Thoracic aorta (tissue), 2 donors: ENCODE measurements at regions not wholly inside any gene's neighbourhood (a gene's known extent, or its start where the extent isn't known, plus 50 kb on each side); places are given as distances from the start of the nearest gene placed in this dataset.

Experiments used
- ATAC-seq: fragments of 150-250 bp; one replicate; pipeline ENCODE4 v1.8.0; 2017; ENCODE audit warnings: low read depth; ENCODE audit not compliant: insufficient number of reproducible peaks, low FRiP score
- DNase-seq: peaks from one replicate; pipeline ENCODE4 v3.0.0-alpha.2; 2020; ENCODE audit warnings: low spot score
- H3K27ac ChIP-seq, 2 donors: fragments of 200-600 bp; sonication (generic); 1 replicate in 1 of 2; 2 replicates in 1 of 2; pipeline ENCODE4 v1.5.1; 2016; ENCODE audit warnings: mild to moderate bottlenecking in 2 of 2, moderate library complexity in 2 of 2
- H3K27me3 ChIP-seq: fragments of 200-600 bp; sonication (generic); replicated peaks from 2 replicates; pipeline ENCODE4 v1.6.0; 2016; ENCODE audit warnings: mild to moderate bottlenecking; ENCODE audit not compliant: insufficient read depth
- H3K36me3 ChIP-seq: fragments of 200-600 bp; sonication (generic); one replicate; pipeline ENCODE4 v1.5.1; 2016
- H3K4me1 ChIP-seq, 2 donors: fragments of 200-600 bp; sonication (generic); 1 replicate in 1 of 2; 2 replicates in 1 of 2; pipeline versions ENCODE4 v1.5.1 to v1.6.0; 2016; ENCODE audit warnings: low read depth in 2 of 2, mild to moderate bottlenecking in 1 of 2; ENCODE audit not compliant: control insufficient read depth in 1 of 2
- H3K4me3 ChIP-seq: fragments of 200-600 bp; sonication (generic); 2 replicates; pipeline ENCODE4 v1.5.1; 2016; ENCODE audit warnings: mild to moderate bottlenecking
- H3K9me3 ChIP-seq: fragments of 200-600 bp; sonication (generic); 2 replicates; pipeline ENCODE4 v1.5.1; 2016
- CTCF ChIP-seq: fragments of 200-600 bp; sonication (generic); IDR thresholded peaks from one replicate; pipeline ENCODE4 v1.5.1; 2019; ENCODE audit warnings: antibody characterized with exemption

- Histone ChIP-seq H3K27me3 (no peaks in the 10 kb centered on the region), H3K4me1 (no peaks in the 10 kb centered on the region), H3K36me3 (no peaks in the 10 kb centered on the region), H3K9me3 (no peaks in the 10 kb centered on the region), H3K27ac (no peak overlapping the region), H3K4me3 (no peak overlapping the region)
- TF ChIP-seq CTCF, result no peak
- no peak for DNase-seq
- ATAC-seq, result no peak
Observed at GRCh38 chr4:66439508-66439907, 769.2 kb upstream of the EPHA5 start.

GRCh38 chr4:66433706-66434105 lies 763.4 kb upstream of the EPHA5 start:
- no peak for DNase-seq
- no peak for TF ChIP-seq CTCF
- Histone ChIP-seq H3K4me1 (no peaks in the 10 kb centered on the region), H3K9me3 (no peaks in the 10 kb centered on the region), H3K27ac (no peak overlapping the region), H3K27me3 (no peaks in the 10 kb centered on the region), H3K36me3 (no peaks in the 10 kb centered on the region), H3K4me3 (no peak overlapping the region)
- ATAC-seq, result no peak

- no peak for ATAC-seq
- Histone ChIP-seq H3K4me3 (no peak overlapping the region), H3K27me3 (no peaks in the 10 kb centered on the region)
Observed at GRCh38 chr4:66430856-66431255, 760.6 kb upstream of the EPHA5 start.

GRCh38 chr4:66429276-66429675 lies 759.0 kb upstream of the EPHA5 start:
- H3K4me3 ChIP-seq, result no peak overlapping the region
- TF ChIP-seq CTCF, result no peak
- no peaks in the 10 kb centered on the region for H3K36me3 ChIP-seq

More at GRCh38 chr4:66430856-66431255, 760.6 kb upstream of the EPHA5 start:
- no peak for DNase-seq
- no peaks in the 10 kb centered on the region for H3K4me1 ChIP-seq
- no peaks in the 10 kb centered on the region for H3K9me3 ChIP-seq
- TF ChIP-seq CTCF, result no peak
- H3K36me3 ChIP-seq, result no peaks in the 10 kb centered on the region
- H3K27ac ChIP-seq, result no peak overlapping the region

GRCh38 chr4:66416425-66416824 lies 746.1 kb upstream of the EPHA5 start:
- no peak for ATAC-seq
- Histone ChIP-seq H3K9me3 (no peaks in the 10 kb centered on the region), H3K4me3 (no peak overlapping the region), H3K4me1 (no peaks in the 10 kb centered on the region), H3K27ac (no peak overlapping the region), H3K36me3 (no peaks in the 10 kb centered on the region), H3K27me3 (no peaks in the 10 kb centered on the region)
- no peak for TF ChIP-seq CTCF
- DNase-seq, result no peak

More at GRCh38 chr4:66429276-66429675, 759.0 kb upstream of the EPHA5 start:
- Histone ChIP-seq H3K9me3 (no peaks in the 10 kb centered on the region), H3K27me3 (no peaks in the 10 kb centered on the region), H3K4me1 (no peaks in the 10 kb centered on the region), H3K27ac (no peak overlapping the region)
- DNase-seq (no peak), ATAC-seq (no peak)
